ENCODE measurements at regions not wholly inside any gene's neighbourhood (a gene's known extent, or its start where the extent isn't known, plus 50 kb on each side); places are given as distances from the start of the nearest gene placed in this dataset.

DNA sequence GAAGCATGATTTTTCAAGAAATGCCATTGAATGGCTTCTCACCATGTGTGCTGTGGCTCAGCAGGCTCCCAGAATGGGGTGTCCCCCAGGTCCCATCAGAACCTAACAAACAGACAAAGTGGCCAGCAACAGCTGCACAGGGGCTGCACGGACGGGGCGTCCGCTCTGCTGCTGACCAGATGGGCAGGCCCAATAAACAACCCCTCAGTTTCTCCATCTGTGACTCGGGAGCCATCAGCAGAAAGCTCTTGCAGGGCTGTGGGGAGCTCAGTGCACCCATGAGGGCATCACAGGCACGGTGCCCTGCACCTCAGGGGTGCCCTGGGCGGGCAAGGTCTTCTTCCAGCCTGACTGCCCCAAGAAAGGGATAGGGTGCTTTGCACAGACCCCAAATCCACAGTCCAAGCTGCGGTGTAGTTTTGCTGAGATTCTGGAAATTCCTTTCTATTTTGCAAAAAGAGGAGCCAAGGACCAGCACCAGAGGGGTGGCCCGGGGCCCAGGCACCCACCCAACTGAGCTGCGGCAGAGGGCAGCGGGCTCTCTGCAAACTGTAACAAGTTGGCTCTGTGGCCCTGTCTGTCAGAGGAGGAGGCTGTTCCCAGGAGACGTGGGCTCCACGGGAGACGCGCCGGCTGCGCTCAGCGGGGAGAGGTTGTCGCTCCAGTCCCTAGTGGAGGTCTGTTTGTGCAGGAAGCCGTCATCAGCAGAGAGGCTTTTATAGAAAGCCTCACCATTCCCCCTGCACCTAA, 138.7 kb upstream of the PPP1R26 start:
- no peak for DNase-seq (ENCODE audit: low read depth)

DNA sequence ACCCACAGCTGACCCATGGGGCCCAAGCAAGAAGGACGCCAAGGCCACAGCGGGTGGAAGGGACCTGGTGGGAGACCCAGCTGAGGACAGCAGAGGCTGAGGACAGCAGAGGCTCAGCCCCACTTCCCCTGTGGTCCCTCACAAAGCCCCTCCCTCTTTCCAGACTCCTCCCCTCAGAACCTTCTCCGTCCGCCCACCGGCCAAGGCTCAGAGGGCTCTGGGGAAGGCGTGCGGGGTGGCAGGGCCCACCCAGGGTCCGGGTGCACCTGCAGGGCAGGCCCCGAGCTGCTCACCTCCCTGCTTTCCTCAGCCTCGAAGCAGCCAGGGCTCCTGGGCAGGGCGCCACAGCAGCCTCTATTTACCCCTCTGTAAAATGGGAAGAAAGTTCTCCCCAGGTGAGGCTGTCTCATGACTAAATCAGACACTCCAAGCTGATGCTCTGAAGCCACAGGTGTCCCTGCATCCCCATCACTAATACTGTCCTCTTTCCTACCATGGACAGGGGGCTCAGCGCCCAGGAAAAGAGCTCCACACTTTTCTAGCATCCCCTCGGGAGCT, 137.9 kb upstream of the PPP1R26 start:
- DNase-seq (ENCODE audit: low read depth), result no peak

DNA sequence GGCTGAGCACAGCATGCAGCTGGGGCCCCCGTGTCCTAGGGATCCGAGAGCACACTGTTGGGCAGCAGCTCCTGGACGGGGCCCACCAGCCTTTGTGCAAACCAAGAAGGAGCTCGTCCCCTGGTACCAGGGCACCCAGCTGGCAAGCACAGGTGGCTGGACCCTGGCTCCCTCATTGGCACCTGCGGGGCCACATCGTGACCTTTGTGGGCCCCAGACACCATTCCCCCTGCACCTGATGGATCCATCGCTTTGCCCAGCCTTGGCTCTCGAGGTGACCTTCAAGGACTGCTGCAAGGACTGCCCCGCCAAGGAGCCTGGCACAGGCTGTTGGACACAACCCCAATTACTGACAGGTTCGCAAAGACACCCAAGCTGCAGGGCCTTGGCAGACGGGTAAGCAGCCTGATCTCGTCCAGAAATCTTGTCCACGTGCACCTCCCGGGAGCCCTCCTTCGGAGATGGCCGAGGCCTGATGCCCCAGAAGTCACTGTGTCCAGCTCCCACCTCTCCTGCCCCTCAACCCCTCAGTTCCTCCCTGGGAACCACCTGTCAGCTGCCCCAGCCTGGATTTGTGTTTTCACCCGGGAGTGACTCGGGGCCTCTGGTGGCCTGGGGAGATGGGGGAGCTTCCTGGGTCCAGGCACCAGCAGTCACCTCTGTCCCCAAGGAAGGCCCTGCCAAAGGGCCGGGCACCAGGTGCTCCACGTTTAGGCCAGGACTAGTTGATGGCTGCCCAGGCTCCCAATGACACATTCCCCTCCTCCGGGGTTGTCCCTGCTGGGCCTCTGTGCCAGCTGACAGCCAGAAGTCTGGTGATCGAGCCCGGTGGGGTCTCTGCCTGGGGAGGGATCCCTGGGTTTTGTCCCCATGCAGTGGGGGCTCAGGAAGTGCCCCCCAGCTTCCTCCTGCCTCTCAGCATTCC, 137.1 kb upstream of the PPP1R26 start:
- DNase-seq (ENCODE audit: low read depth), result no peak

DNA sequence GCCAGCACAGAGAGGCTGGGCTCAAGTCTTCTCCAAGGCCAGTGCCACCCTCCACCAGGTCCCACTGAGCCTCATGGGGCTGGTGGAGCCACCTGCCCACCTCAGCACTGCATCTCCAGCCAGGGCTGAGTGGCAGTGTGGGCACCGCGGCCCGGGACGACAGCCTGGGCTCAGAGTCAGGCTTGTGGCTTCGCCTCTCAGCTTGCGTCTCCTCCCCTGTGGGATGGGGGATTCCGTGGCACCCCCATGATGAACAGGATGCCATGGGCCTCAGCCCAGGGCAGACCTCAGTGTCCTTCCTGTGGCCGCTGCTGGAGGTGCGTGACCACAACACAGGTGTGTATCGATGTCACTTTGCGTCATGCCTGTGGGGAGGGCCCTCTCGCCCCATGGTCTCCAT, 136.4 kb upstream of the PPP1R26 start:
- DNase-seq (ENCODE audit: low read depth), result no peak

DNA sequence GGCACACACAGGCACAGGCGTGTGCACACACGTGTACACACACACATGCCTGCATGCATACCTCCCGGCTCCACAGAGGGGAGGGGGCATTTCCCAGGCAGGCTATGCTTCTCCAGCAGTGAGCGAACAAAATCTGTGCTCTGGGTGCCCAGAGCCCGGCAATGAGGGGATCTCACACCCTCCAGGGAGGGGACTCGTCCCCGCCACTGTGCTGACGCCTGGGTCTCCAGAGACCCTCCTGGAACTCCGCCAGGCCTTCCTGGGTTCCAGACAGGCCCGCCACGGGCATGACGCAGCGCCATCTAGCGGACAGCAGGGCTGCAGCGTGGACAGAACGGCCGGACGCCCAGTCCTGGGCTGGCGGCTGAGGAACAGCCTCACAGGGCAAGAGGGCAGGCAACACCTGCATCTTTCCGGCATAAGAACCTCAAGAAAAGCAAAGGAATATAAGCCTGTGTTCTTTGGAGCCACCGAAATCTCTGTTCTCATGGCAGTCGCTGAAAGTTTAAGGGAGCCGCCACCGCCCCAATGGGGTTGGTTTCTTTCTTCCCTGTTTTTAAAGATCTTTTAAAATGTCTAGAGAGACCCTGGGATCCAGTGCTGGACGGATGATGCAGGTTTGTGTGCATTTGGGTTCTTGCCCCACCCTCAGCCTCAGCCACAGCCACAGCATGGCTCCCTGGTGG, 135.6 kb upstream of the PPP1R26 start:
- peak; percentile 8 for DNase-seq (ENCODE audit: low read depth)

DNA sequence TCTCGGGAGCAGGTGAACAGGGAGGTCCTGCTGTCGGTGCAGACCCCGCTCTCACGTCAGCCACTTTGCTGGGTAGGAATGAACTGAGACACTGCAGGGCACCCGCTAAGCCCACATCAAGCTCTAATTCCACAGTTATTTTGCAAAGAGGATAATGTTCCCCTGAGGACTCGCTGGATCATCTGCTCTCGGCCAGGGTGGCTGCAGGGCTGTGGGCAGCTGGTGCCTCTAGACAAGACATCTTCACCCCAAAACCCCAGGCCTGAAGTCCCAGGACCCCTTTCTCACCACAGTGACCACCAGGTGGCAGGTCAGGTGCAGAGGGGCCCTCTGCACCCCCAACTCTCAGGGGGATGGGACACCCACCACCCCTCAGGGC, 135.1 kb upstream of the PPP1R26 start:
- DNase-seq (ENCODE audit: low read depth), result no peak

DNA sequence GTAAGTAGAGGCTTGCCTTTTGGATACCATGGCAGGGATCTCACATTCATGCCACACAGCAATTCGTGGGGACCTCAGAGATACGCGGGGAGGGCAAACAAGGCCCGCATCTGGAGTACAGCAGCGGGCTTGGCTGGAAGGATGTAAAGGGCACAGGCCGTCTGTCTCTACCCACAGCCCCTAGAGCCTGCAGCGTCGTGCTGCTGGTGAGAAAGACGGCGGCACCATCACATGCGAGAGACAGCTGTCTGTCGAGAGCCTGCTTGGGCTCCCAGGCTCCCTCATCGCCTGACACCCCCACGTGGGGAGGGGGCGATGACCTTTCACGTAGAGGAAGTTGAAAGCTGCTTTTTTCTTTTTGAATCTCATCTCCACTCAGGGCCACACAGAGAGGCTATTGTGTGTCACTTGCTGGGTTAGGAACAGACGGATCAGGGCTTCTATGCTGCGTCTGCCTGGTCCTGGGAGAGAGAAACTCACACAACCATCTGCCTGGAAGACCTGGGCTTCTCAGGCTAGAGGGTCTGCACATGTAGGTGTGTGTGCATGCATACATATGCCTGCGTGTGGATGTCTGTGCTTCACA, 134.6 kb upstream of the PPP1R26 start:
- DNase-seq (ENCODE audit: low read depth), result no peak

DNA sequence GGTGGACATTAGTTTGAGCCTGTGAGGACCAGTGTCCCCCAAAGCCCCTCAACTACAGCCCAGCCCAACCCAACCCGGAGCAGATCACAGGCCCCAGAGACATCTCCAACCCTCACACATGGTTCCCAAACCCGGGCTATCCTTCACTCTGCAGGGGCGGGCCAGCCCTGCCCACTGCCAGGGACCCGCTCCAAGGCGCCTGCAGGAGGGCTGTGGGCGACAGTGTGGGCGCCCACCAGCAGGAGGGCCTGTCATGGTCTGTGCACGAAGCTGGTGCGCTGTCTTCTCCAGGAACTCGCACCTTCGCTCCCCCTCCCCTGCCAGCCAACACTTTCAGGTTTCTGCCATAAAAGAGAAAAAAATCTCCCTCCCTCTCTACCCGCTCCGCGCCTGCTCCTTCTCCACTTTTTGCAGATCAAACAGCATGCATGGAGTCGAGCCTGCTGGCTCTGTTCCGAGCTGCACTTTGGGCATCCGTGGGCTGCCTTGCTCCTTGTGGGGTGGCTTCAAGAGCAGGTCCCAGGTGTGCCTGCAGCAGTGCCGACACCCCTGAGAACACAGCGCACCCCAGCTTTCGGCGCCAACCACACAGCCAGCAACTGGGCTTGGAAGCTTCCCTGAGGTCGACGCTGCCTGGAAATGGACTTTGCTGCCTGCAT, 133.7 kb upstream of the PPP1R26 start:
- DNase-seq (ENCODE audit: low read depth), result no peak

DNA sequence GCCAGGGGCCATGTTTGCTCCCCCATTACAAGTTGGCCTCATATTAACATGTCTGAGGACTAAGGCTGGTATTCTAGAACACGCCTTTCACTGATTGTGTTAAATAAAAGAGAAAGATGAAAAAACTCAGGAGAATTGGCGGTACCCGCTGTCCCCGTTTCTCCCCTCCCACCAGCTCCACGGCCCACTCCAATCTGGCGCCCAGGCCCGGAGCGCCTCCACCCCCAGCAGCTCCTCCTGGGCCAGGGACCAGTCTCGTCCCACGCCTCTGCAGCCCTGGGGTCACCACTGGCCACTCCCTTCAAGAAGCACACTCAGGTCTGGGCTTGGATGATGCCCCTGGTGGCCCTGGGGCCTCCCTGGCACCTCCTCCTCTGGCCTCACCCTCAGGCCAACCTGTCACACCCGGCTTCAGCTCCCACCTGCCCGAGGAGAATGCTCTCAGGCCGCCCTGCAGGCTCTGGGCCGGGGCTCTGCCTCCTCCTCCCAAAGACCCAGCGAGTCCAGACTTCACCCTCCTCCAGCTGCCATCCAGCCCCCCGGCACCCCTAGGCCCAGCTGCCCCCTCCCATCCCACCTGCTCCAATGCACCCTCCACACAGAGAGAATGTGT, 133.0 kb upstream of the PPP1R26 start:
- no peak for DNase-seq (ENCODE audit: low read depth)

DNA sequence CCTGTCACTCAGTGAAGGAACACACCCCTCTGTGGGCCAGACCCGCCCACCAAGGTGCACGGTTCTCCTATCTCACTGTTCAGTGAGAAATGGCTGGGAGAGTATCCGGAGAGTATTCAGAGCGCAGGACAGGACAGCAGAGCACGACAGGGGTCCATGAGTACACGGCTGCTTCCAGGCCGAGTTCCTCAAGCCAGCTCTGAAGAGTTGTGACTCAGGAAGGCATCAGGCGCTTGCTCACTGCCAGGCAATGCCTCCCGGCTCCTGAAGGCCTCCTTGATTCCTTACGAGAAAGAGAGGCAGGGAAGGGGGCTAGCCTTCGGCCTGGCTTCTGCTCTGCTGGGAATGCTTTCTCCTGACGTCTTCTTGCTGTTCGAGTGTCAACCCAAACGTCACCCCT, 132.1 kb upstream of the PPP1R26 start:
- no peak for DNase-seq (ENCODE audit: low read depth)

DNA sequence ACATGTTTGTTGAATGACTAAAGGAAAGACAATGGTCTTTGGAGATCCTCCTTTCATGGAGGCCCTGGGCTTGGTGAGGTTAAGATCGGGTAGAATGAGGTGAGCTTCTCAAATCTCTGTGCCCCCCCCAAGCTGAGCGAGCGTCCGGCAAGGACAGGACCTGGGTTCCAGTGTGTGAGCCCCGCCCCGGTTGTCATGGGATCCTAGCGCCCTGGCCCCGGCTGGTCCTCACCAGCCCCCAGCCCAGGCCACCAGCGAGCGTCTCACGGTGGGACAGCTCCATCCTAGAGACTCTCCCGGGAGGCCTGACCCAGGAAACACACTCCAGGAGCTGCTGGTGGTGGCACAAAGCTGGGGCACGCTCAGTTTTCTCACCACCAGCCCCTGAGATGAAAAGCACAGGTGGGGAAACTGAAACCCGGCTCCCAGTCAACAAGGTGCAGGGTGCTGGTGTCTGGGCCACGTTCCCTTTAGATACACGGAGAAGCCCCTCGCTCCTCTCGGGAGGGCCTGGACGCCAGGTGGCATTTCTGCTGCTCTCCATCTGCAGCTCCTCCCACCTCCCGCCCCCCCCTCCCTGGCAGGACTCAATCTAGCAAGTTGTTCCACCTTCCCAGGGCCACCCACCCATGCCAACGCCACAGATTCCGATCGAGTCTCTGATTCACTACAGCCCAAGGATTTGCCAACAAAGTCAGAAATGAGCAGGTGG, 131.3 kb upstream of the PPP1R26 start:
- no peak for DNase-seq (ENCODE audit: low read depth)

DNA sequence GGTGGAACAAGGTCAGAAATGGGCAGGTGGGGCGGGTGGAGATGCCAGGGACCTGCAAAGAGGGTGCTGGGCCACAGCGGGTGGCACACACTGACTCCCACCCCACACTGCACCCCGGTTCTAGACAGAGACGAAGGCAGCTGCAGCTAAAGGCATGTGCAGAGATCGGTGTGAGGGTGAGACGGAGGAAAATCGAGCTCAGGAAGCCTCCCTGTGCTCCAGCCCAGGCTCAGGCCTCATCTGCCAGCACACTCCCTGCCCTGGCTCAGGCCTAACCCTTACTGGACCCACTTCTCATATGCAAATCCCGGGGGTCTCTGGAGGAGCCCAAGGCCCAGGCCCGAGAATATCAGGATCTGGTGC, 130.8 kb upstream of the PPP1R26 start:
- DNase-seq (ENCODE audit: low read depth), result no peak

DNA sequence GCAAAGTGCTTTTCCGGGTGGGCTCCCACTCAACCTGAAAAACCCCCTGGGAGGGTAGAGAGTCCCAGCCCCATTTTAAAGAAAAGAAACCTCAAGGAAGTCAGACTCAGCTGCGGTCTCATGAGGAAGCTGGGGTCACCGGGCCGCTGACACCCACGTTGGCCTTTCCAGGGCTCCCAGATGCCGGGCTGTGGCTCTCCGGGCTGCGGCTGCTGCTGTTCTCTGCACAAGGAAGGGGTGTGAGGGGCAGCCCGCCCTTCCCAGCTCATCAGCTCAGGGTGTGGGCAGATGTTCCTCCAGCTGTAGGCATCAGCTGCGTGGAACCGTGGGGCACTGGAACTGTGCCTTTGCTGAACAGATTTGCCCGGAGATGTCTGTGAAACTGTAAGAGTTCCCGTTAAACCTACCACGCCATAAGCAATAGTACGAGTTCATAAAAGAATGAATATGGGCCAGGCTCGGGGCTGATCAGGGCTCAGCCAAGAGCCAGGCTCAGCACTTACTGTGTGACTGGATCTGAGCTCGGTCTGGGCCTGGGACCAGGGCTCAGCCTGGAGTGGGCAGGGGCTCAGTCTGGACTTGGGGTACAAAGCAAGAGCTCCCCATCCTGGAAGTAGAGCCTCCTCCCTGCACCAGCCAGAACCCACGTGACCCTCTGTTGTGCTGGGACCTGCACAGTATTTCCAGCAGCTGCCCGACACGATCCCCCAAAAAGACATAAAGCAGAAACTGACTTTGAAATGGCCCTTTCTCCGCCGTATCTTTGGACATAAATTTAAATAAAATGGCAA, 130.2 kb upstream of the PPP1R26 start:
- no peak for DNase-seq (ENCODE audit: low read depth)

DNA sequence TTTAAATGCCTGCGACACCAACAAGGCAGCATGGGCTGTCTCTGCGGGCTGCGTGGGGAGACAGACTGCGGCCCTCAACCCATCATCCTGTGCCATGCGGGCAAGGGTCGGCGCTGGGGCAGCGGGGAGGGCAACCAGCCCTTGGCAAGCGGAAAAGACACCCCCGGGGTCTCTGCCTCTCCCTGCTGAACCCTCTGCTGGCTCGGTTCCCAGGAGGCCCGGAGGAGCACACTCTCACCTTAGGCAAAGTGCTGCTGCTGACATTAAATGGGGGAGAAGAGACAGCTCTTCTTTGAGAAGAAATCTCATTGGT, 129.6 kb upstream of the PPP1R26 start:
- no peak for DNase-seq (ENCODE audit: low read depth)

DNA sequence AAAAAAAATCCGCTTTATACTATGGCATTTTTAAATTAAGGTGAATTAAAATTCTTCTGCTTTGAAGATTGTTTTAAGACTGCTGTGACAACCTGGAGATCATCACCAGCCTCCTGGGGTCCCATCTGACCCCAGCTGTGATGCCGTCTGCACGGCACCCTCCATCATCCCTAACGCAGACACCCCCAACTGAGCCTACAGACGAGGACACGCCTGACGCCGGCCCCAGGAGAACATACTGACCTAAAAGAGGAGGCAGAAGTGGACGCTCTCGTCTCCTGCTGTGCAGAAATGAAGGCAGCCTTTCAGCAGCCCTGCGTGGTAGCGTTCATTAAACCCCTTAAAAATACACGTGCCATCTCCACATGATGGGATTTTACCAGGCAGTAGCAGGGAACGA, 125.6 kb upstream of the PPP1R26 start:
- DNase-seq (ENCODE audit: low read depth), result no peak

DNA sequence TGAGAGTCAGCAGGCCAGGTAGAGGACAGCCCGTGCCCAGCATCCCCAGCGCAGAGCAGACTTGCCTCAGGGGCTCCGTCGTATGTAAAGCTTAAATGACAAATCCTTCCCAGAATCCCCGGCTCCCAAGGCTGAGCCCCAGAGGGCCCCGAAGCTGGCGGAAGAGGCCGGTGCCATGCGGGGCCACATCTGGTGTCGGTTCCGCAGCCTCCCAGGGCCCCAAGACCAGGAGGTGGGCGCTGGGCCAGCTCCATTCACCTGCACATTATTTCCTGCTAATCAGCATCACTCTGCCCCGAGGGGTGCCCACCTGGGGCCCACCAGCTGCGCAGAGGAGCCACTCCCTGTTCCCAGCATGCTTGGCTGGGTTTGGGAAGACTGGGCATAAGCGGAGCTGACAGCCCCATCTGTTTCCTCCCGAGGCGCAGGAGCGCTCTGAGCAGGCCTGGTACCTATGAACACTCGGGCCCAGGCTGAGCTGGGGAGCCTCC, 124.0 kb upstream of the PPP1R26 start:
- no peak for DNase-seq (ENCODE audit: low read depth)

DNA sequence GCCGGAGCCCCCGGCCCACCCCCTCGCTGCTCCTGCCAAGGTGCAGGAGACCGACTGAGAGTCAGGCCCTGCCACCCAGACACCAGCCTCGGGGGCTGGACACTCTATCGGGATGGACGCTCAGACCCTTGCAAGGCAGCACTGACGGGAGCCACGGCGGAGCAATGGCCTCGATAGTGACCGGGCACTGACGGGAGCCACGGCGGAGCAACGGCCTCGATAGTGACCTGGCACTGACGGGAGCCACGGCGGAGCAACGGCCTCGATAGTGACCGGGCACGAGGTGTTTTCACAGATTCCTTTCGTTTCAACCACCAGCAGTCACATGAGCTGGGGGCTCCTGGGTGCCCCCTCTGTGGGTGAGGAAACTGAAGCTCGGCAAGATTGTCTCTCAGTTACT, 123.6 kb upstream of the PPP1R26 start:
- no peak for DNase-seq (ENCODE audit: low read depth)

DNA sequence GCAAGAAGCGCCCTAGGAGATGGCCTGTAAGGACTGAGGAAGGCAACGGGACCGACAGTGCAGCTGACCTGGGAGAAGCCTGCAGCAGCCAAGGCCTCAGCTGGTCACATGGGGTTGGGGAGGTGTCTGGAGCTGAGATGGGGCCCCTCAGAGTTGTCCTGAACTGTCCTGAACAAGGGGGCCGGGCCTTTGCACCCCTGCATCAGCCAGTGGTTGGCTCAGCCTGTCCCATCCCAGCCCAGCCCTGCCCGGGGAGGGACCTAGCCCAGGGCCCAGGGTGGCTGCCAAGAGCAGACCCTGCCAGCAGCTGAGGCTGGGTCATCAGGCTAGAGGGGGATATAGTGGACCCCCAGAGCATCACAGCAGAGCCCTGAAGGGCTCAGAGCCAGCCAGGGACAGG, 122.8 kb upstream of the PPP1R26 start:
- DNase-seq (ENCODE audit: low read depth), result no peak

DNA sequence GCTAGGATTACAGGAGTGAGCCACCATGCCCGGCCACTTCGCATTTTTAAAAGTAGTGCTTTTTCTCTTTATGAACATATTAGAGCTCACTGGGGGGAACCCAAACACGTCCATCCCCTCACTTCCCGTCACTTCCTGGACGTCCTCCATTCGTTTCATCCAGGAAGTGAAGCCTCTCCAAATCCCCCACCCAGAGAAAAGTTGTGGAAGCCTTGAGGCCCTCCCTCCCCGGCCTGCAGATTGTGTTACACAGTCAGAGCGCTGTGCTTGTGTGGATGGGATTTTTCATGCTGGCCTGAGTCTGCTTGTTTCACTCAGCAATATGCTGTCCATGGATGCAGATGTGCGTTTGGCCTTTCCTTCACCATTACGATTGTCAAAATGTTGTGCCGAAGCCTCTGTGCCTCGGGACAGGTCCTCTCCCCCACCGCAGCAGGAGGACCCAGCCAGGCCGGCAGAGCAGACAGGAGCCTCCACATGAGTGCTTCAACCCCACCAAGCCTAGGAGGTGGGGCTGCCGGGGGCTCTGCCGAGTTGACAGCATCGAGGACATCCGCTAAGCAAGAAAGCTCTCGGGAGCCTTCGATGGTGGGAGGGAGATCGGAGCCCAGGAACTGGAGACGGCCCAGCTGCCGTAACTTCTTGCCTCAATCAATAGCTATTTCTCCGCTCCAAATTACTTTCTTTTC, 121.6 kb upstream of the PPP1R26 start:
- DNase-seq (ENCODE audit: low read depth), result no peak

Data from stimulated activated CD8-positive, alpha-beta memory T cell treated with anti-CD3 and anti-CD28 coated beads, Interleukin-7, amount 100 ng/mL, for 24 hours (primary cell).